GM21423 (cell line): ENCODE measurements at regions not wholly inside any gene's neighbourhood (a gene's known extent, or its start where the extent isn't known, plus 50 kb on each side); places are given as distances from the start of the nearest gene placed in this dataset.
A peak's percentile ranks its signal among the peaks of the same experiment; 100 is the strongest.
"Not testable (repeated sequence)": the region's sequence is repeated elsewhere in the genome, so short reads cannot be mapped to it uniquely, and the experiment has no call there.

Source experiments
- ATAC-seq: cut with Tn5 transposase; IDR thresholded peaks from one replicate; pipeline ENCODE4 v1.9.1; 2021; ENCODE audit warnings: mild to moderate bottlenecking, moderate library complexity; ENCODE audit not compliant: unreplicated experiment

- no peak for ATAC-seq
Observed at GRCh38 chr13:24617256-24618010, 62.8 kb upstream of the ATP12A start.

GRCh38 chr13:24618011-24618955 lies 61.9 kb upstream of the ATP12A start:
- peak; percentile 74 for ATAC-seq

- ATAC-seq = no peak
Observed at GRCh38 chr13:24619282-24619681, 60.9 kb upstream of the ATP12A start.

GRCh38 chr13:24622481-24623148 lies 57.6 kb upstream of the ATP12A start:
- not testable (repeated sequence) for ATAC-seq

GRCh38 chr13:24623149-24623665 lies 57.0 kb upstream of the ATP12A start:
- no peak for ATAC-seq

GRCh38 chr13:24624363-24624762 lies 55.8 kb upstream of the ATP12A start:
- ATAC-seq = no peak

GRCh38 chr13:24624801-24625231 lies 55.4 kb upstream of the ATP12A start:
- no peak for ATAC-seq

- ATAC-seq = peak; percentile 55
Observed at GRCh38 chr13:24625331-24625731, 54.9 kb upstream of the ATP12A start.

- ATAC-seq = peak; percentile 30
Observed at GRCh38 chr13:24625870-24626849, 54.0 kb upstream of the ATP12A start.

GRCh38 chr13:24627090-24627714 lies 53.0 kb upstream of the ATP12A start:
- no peak for ATAC-seq

- ATAC-seq = no peak
Observed at GRCh38 chr13:24627946-24628345, 52.3 kb upstream of the ATP12A start.

- no peak for ATAC-seq
Observed at GRCh38 chr13:24629320-24629719, 50.9 kb upstream of the ATP12A start.

GRCh38 chr13:24630121-24630520 lies 50.1 kb upstream of the ATP12A start:
- no peak for ATAC-seq
